ENCODE measurements at regions not wholly inside any gene's neighbourhood (a gene's known extent, or its start where the extent isn't known, plus 50 kb on each side); places are given as distances from the start of the nearest gene placed in this dataset.

GRCh38 chr7:8921807-8922206, 488.4 kb downstream of the NXPH1 start:
- no peak overlapping the region for H2BK15ac ChIP-seq (ENCODE audit: low read depth, low read length)
- DNase-seq, result no peak
- no peak overlapping the region for H2BK5ac ChIP-seq (ENCODE audit: insufficient read length, low read length)
- no CpG with 5 or more reads among the region's 1 CpG for WGBS (ENCODE audit: extremely low coverage, insufficient read length, low lambda C conversion rate)
- H3K4me1 Mint-ChIP-seq, result peaks cover 24 to 25% of the 10 kb centered on the region in 2 experiments
- no peak overlapping the region for H3K56ac ChIP-seq (ENCODE audit: insufficient read length, low read depth, low read length)
- H3T11ph ChIP-seq (ENCODE audit: low read length), result no peak overlapping the region
- no peak overlapping the region for H3K14ac ChIP-seq (ENCODE audit: insufficient read depth, low read length)
- H2AK5ac ChIP-seq (ENCODE audit: insufficient read length, low read length), result no peak overlapping the region
- H3K9ac ChIP-seq (ENCODE audit: extremely low read depth, insufficient read length, low read length), result no peak overlapping the region
- H2BK120ac ChIP-seq (ENCODE audit: low read depth, low read length, poor library complexity, severe bottlenecking), result no peak overlapping the region
- no peaks in the 10 kb centered on the region for H3K27me3 Mint-ChIP-seq (ENCODE audit: low read depth)
- no peaks in the 10 kb centered on the region for H3K27me3 ChIP-seq (ENCODE audit: insufficient read depth, low read length)
- no peaks in the 10 kb centered on the region for H4K20me1 ChIP-seq (ENCODE audit: control insufficient read depth, insufficient read depth, insufficient read length)
- H2BK12ac ChIP-seq (ENCODE audit: insufficient read length, low read depth, low read length), result no peak overlapping the region
- no peak overlapping the region for H4K91ac ChIP-seq (ENCODE audit: insufficient read length, low read depth, low read length)
- peak overlapping the region; percentile 46 to 81 (median 60); a peak in 4 of 7 replicates for H3K27ac Mint-ChIP-seq
- H3K79me1 ChIP-seq (ENCODE audit: insufficient read depth, low read depth, low read length, poor library complexity, severe bottlenecking), result no peaks in the 10 kb centered on the region
- no peak overlapping the region for H2AFZ ChIP-seq (ENCODE audit: low read length)
- H3K18ac ChIP-seq (ENCODE audit: insufficient read length, low read depth, low read length), result no peak overlapping the region
- no peaks in the 10 kb centered on the region for H3K9me3 Mint-ChIP-seq
- no peak for TF ChIP-seq CTCF (conservative IDR thresholded peaks at IDR 0.05)
- no peak overlapping the region for H4K5ac ChIP-seq (ENCODE audit: insufficient read length, low read depth, low read length)
- H3K27ac ChIP-seq (ENCODE audit: insufficient read length, low read depth, low read length), result no peak overlapping the region
- no peak overlapping the region for H2BK20ac ChIP-seq (ENCODE audit: low read depth, low read length, poor library complexity, severe bottlenecking)
- H3K23me2 ChIP-seq (ENCODE audit: insufficient read length, low read depth, low read length, poor library complexity, severe bottlenecking), result no peaks in the 10 kb centered on the region
- peaks cover 2% of the 10 kb centered on the region; the same call in 1 of the 2 replicates for H3K4me1 ChIP-seq (ENCODE audit: insufficient read depth, low read length)
- peak overlapping the region in 1 of 2 experiments; percentile 6; a peak in 2 of 5 replicates for H3K4me3 Mint-ChIP-seq
- H3K79me2 ChIP-seq (ENCODE audit: insufficient read depth, low read length), result no peaks in the 10 kb centered on the region
- no peaks in the 10 kb centered on the region for H3K9me3 ChIP-seq (ENCODE audit: control insufficient read depth, low read depth, low read length)
- H3K23ac ChIP-seq (ENCODE audit: insufficient read length, low read depth, low read length), result no peak overlapping the region
- no peak overlapping the region for H3K4me2 ChIP-seq (ENCODE audit: insufficient read depth, insufficient read length, low read length)
- H3K36me3 Mint-ChIP-seq (ENCODE audit: insufficient read depth in 1 of 3, low read depth in 3 of 3), result no peaks in the 10 kb centered on the region
- H3K4ac ChIP-seq (ENCODE audit: low read depth, low read length), result no peak overlapping the region
- H4K8ac ChIP-seq (replicated peaks; ENCODE audit: insufficient read length, low read depth, low read length), result no peak overlapping the region

Measured in H9 (cell line).